Stimulated activated CD4-positive, alpha-beta T cell treated with anti-CD3 and anti-CD28 coated beads, Interleukin-2, amount 100 ng/mL, for 24 hours (primary cell): ENCODE measurements at regions not wholly inside any gene's neighbourhood (a gene's known extent, or its start where the extent isn't known, plus 50 kb on each side); places are given as distances from the start of the nearest gene placed in this dataset.
"Not testable (repeated sequence)": the region's sequence is repeated elsewhere in the genome, so short reads cannot be mapped to it uniquely, and the experiment has no call there.

Experiments
- DNase-seq, 2 donors: peaks; one replicate each; pipeline ENCODE4 v3.0.0-alpha.2; 2020

GRCh38 chr17:71849783-71850768, 270.7 kb upstream of the SOX9 start:
- DNase-seq, result no peak

DNA sequence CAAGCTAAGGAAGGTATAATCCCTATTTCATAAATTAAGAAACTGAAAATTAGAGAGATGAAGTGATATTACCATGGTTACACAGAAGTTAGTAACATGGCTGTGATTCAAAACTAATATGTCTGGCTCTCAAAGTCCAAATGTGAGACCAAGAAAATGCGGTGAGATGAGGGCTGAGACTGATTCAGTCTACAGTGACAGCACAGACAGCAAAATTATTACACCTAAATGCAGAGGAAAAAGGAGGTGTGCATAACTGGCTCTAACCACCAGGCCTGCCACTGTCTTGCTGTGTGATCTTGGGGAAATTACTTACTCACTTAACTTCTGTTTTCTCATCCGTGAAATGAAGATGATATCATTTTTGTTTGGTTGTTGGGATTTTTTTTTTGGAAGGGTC, 270.0 kb upstream of the SOX9 start:
- DNase-seq, result no peak

DNA sequence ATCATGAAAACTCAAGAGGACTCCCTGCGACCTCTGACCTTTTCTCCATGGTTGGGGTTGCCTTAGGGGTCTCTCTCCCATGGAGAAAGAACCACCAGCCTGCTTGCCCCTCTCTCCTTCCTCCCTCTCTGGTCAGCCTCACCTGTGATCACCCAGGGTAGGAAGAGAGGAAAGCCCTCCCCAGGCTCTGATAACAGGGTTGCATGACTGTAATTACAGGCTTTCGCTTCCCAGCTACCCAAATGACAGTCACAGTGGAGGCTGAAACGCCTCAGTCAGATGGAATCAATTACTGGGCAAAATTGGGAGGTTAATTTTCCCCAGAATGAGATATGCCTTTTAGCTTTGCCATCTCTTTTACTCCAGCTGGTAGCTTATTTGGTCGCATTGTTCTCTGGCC, 265.8 kb upstream of the SOX9 start:
- DNase-seq, result no peak

DNA sequence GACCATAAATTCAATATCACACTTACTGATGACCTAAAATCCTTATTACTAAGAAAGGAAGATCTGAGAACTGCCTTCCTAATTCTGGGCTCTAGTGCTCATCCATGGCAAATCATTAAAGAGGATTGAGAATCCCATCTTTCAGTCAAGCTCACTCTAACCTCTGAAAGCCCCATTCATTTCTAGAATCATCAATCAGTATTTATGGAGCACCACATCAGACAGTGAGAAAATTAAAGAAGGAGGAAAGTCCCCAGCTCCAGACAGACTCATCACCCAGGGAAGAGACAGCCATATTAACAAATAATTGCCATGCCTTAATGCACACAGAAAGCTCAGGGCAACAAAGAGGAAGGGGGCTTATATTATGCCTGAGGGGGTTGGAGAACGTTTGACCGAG, 256.1 kb upstream of the SOX9 start:
- no peak for DNase-seq

- DNase-seq, result no peak
Measured at GRCh38 chr17:71866095-71866494, 254.7 kb upstream of the SOX9 start.

DNA sequence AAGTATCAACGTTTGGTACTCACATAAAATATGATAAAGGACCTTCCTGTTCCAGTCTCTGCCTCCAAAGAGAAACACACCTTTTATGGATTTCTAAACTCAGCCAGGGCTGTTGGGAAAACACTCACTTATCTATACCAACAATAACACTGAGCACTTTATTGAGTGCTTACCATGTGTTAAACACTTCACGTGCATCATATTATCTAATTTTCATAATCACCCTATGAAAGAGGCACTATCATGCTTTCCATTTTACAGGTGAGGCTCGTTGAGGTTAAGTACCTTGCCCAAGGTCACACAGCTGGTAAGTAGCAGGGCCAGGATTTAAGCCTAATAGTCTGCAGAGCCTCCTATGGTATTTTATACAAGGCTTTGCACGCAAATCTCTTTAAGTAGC, 251.5 kb upstream of the SOX9 start:
- no peak for DNase-seq

DNA sequence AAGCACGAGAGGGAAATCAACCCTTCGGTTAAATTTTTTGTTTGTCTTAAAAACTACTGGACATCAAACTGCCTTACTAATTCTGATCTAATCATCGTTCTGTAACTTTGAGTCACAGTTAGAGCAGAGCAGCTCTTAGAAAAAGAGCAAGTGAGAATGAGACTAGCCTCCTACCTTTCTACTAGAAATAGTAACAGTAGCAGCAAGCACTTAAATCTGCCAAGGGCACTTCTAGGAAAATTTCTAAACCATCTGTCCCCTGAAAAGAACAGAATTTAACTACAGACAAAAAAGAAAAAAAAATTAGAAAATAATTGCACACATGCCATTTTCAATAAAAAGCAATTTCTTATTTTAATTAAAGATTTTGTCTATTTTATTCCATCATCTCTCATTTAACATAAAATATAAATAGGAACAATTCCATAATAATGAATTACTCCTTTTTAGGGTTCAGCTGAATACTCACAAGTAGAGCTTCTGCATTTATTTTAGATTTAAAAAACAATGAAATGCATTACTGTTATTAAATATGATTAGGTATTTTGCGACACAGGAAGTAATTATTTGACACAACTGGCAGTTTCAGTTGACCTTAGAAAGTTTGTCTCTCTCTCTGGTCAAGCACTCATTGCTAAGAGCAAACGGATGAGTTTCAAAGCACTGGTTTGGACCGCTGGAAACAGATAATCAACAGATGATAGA, 250.8 kb upstream of the SOX9 start:
- no peak for DNase-seq

DNA sequence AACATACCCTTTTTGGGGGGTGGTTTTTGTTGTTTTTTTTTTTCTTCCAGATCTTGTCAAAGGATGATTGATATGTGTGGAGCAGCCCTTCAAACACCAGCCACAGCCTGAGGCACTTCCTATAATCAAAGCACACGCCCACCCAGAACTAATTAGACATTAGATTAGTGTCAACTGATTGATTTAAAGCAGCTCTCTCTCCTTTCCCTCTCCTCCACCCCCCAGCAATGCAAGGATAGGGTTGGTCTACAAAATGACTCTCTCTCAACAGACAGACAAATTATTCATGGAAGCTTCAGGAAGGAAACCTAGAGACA, 250.3 kb upstream of the SOX9 start:
- DNase-seq, result no peak

- DNase-seq, result no peak
Measured at GRCh38 chr17:71872843-71873485, 247.9 kb upstream of the SOX9 start.

- DNase-seq, result not testable (repeated sequence)
Measured at GRCh38 chr17:71874773-71875172, 246.0 kb upstream of the SOX9 start.

DNA sequence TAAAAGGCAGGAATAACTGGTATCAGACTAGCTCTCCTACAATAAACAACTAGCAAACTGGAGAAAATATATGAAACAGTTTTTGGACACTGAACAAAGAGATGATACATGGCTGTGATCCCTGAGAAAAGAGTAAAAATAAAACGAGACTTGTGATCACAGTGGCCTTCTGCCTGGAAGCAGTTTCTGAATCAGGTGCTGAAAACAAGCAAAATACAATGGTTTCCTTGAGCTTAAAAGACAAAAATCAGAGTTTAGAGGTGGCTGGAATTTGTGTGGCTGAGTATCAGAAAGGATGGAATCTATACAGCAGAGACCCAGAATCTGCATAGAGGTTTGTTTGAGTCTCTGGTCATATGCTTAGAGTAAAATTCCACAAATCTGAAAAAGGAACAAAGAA, 242.5 kb upstream of the SOX9 start:
- DNase-seq, result no peak

GRCh38 chr17:71878998-71879397, 241.8 kb upstream of the SOX9 start:
- DNase-seq, result no peak

DNA sequence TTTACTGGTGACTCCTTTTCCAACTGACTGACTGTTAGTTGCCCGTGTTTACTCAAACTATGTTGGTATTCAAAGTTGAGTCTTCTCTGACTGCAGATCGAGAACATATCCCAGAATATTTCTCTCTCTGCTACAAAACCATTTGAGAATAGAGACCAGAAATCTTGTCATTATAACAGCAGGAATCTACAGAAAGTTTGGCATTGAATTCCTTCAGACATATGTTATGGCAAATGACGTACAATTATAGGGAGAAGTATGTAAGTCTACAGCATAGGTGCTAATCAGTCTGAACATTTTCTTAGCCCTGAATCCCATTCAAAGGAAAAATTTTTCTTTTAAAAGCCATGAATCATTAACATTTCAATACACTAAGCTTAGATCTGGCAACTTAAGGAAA, 239.8 kb upstream of the SOX9 start:
- DNase-seq, result no peak

DNA sequence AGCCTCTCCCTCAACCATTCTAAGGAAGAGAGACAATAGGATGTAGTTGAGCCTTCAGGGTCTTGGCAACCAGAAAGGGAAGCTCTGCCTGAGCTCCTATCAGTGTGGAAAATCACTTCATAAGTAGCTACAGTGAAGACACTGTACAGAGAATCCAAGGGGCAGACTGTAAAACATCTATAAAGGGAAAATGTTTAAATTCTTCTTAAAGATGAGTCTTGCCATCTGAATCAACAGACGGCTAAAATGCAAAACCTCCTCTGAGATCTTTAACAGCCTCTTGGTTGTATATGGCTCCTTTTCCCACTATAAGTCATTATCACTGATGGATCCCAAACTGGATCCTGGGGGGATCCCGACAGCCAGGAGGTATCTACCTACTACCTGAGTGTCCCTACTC, 239.2 kb upstream of the SOX9 start:
- no peak for DNase-seq

- no peak for DNase-seq
Measured at GRCh38 chr17:71883258-71883657, 237.6 kb upstream of the SOX9 start.

- DNase-seq, result no peak
Measured at GRCh38 chr17:71883845-71884244, 237.0 kb upstream of the SOX9 start.

DNA sequence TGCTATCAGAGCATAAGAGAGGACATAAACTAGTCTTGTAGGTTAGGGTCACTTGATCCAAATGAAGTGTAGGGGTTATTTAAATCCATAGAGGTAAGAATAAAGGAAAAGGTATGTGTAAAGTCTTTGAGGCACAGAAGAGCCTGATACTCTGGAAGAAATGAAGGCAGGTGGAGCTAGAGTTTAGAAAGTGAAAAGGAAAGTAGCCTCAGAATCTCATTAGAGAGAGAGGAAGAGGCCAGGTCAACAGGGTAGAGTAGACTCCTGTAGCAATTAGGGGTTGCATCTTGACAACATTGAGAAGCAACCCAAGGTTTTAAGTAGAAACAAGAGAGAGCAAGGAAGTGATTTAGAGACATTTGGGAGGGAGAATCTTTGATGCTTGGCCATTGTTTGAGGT, 235.2 kb upstream of the SOX9 start:
- DNase-seq, result no peak

- DNase-seq, result no peak
Measured at GRCh38 chr17:71899317-71899716, 221.5 kb upstream of the SOX9 start.

GRCh38 chr17:71900621-71901229, 220.1 kb upstream of the SOX9 start:
- no peak for DNase-seq

- no peak for DNase-seq
Measured at GRCh38 chr17:71902894-71903506, 217.8 kb upstream of the SOX9 start.

- DNase-seq, result no peak
Measured at GRCh38 chr17:71905376-71906031, 215.3 kb upstream of the SOX9 start.

DNA sequence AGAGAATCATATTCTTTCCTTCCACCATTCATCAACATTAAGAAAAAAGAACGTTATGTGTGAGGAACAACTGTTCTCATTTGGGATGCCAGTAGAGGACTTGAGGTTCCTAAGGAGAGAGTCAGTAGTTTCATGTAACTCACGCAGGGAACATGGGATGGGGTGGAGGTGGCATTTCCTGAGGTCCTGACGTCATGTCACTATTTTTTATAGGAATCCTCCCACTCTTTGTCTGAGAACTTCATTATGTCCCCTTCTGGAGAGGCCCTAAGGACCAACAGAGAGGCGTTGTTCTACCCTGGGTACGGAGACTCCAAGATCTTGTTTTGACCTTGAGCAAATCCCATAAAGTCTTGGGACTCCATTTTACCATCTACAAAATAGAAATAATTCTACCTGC, 211.7 kb upstream of the SOX9 start:
- no peak for DNase-seq
